GM21423 (cell line): ENCODE measurements at regions not wholly inside any gene's neighbourhood (a gene's known extent, or its start where the extent isn't known, plus 50 kb on each side); places are given as distances from the start of the nearest gene placed in this dataset.

Source experiments
- ATAC-seq: cut with Tn5 transposase; IDR thresholded peaks from one replicate; pipeline ENCODE4 v1.9.1; 2021; ENCODE audit warnings: mild to moderate bottlenecking, moderate library complexity; ENCODE audit not compliant: unreplicated experiment

DNA sequence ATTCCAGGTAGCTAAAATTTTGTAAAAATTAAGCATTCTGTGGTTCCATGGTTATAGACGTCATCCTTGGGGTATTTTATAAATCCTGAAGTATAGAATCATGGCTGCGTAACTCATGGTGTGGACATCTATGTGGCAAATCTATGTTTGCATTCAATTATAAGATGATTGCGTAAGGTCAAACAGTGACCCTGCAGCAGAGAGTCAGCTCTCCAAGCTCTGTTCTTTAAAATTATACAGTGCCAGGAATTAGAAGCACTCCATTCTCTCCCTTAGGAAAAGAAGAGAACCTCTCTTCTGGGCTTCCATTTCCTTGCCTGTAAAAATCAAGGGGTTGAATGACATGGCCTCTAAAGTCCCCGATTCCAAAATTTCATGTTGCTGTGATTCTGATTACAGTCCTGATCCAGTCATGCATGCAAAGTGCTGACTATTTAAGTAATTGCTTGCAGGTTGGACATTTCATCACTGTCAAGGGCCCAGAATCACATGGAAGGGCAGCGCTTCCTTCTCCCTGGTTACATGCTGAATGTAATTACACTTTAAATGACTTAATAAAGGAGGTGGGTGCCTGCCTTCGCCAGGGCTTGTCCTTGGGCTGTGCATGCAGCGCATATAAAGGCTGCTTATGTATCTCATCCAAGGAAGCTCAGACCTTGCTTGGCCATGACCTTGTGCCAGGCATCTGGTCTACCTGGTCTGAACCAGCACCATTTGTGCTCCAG, 550.7 kb downstream of the TYW1 start:
- ATAC-seq = no peak

DNA sequence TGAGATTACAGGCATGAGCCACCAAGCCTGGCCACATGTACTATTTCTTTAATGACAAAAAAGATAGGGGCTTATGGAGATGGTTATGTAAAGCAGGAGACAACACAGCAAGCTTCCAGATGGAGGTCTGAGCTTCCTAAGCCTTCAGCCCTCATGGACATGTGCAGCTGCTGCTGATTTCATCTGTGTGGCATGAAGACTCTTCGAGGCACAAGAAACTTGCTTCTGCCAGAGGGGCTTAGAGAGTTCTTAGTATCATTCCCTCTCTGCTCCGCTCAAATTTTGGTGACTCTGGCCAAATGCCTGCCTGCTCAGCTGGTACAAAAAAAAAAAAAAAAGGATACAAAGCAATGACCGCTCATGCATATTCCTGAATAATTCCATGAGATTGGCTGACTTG, 552.5 kb downstream of the TYW1 start:
- ATAC-seq = no peak

DNA sequence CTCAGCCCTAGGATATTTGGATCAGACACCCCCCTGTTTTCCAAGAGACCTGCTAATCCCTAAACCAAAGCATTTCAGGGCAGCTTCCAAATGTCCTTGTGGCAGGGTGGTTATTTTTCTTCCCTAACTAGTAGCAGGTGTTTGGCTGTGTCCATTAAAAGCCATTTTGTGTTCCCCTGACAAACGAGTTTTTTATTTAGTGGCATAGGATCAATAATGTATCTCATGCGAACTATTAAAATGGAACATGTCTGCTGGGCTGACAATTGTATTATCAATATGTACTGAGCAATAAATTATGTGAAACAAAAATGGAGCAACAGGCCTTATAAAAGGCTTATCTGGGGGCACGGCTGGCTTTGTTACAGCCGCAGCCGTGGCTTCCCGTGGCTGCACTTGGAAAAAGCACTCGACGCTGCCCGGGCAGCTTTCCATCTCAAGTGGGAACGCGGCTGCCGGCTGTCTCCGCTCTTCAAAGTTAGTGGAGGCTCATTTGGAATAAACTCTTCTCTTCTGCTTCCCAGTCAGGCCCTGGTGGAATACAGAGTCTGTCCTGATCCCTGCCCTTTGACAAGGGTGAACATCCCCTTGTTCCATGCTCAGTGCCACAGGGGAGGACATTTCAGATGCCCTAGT, 554.3 kb downstream of the TYW1 start:
- ATAC-seq = no peak

DNA sequence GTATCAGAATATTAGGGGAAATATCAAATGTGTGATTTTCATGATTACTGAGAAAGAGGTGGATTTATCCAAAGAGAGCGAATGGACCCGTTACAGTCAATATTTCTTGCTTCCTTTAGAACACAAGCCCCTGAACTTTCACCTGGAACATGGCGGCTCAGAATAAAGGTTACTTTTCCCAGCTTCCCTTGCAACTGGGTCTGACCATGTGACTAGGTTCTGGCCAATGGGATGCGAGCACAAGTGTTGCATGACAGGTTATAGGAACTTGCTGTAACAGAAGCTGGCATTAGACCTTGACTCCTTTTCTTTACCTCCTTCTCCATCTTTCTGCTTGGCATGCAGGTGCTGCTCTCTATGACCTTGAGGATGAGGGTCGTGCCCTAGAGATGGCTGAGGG, 556.1 kb downstream of the TYW1 start:
- no peak for ATAC-seq

DNA sequence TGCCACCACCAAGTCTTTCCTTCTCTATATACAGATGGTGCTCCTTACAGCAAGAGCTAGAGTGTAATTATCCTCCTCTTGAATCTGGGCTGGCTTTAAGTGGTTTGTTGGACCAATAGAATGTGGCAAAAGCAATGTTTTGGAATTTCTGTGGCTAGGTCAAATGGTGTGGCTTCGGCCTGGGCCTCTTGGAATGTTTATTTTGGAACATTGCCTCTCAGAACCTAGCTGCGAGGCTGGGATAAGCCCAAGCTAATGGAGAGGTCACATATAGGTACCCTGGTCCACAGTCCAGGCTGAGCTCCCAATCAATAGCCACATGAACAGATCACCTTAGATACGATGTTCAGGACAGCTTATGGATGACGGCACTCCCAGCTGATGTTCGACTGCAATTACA, 556.7 kb downstream of the TYW1 start:
- no peak for ATAC-seq

DNA sequence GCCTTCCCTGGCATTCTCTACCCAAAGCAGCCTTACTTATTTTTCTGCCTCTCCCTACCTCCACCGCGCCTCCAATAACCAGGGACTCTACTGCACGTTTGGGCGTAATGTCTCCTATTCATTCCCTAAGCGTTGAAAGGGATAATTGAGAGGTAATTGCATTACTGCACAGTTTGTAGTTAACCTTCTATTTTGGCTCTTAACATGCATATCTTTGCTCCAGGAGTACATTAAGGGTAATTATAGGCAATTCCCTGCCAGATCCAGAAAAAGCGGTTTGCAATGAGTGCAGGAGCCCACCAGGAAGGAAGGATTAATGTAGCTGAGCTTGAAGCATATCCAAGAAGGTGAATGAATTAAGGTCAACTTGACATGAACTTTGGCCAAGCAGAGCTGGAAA, 558.4 kb downstream of the TYW1 start:
- no peak for ATAC-seq

DNA sequence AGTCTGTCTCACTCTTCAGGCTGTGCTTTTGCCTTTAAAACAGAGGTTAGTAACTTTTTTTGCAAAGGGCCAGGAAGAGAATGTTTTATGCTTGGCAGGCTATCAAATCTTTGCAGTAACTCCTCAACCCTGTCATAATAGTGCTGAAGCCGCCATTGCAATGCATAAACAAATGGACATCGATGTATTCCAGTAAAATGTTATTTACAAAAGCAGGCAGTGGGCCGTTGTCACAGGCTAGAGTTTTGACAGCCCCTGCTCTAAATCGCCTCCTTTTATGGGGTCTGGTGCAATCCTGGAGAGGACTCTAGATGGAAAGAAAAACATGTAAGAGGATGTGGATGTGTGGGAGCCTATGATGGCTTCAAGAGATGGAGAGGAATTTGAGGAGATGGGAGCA, 568.3 kb downstream of the TYW1 start:
- no peak for ATAC-seq

DNA sequence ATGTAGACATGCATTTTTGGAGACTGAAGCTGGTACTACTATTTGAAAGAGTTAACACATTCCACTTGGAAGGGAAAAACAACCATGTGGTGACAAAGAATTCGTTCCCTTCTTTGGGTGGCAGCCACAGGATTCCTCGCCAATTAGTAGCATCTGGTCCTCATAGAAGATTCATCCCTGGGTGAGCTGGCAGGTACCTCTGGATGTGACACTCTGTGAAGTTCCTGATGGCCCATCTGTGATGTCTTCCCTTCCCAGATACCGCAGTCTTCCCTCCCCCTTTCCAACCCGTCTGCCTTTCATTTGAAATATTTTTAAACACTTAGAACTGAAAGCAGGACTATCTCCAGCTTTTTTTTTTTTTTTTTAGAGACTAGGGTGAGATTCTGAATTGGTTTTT, 569.5 kb downstream of the TYW1 start:
- ATAC-seq = no peak

DNA sequence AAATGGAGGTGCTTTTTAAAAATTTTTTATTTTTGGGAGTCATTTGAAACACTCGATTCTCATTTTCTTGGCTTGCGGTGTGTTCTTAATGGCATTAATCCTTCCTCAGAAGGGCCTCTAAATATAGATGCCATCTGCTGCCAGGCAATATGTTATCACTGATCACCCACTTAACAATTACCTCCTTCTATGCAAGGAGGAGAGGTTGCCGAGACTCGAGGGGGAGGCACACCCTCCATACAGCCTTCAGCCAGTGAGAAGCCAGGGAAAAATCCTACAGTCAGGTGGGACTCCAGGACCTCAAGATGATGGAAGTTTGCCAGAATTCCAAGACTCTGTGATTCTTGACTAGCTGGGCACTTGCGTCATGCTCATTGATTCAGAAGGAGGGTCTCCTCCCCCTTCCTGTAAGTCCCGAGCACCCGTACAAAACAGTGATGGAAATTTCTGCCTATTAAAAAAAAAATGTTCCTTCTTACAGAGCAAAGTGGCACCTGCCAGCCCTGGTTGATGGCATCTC, 574.5 kb downstream of the TYW1 start:
- no peak for ATAC-seq

DNA sequence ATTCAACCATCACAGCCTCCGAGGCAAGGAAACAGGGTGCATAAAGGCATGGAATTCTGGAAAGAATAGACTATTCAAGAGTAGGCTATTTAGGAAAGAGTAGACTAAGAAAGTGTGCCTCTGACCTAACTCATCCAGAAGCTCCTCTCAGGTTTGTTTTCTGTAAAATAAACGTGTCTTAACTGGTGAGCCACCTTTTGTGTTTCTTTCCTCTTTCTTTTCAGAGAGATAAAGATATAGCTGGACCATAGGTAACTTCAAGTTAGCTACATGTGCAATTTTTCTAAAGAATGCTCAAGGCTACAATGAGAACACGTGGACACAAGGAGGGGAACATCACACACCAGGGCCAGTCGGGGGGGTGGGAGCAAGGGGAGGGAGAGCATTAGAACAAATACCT, 577.0 kb downstream of the TYW1 start:
- no peak for ATAC-seq

DNA sequence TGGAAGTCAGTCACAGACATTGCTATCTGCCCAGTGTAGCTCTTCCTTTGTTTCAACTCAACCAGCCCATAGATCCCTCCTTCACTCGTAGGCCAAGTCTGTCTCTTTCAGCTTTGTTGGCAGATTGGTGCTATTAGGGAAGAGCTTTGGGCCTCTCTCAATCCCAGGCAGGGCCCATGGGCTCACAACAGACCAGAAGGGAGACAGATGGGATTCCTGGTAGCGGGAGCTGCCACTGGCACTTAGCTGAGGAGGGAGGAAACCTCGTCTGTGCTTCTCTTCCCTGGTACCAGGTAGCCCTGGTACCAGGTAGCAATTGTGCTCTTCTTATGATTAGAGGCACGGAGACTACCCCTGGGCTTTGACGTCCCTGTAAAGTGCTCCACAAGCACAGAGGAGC, 592.0 kb downstream of the TYW1 start:
- no peak for ATAC-seq

DNA sequence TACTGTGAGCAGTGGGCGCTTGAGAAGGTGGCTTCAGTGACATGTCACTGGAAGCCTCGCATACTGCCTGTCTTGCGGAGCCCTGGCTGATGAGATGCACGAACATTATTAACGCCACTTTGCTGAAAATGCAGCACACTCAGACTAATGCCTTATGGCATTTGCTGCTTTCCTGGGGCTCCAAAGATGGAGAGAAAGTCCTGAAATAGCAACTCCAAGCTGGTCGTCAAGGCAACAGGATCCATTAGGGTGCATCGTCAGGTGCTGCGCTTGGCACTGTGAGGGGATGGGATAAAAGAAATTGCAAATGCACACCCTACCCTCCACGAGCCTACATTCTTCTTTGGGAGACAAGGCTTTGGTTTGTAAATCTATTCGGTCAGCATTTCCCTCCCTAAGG, 592.5 kb downstream of the TYW1 start:
- no peak for ATAC-seq

DNA sequence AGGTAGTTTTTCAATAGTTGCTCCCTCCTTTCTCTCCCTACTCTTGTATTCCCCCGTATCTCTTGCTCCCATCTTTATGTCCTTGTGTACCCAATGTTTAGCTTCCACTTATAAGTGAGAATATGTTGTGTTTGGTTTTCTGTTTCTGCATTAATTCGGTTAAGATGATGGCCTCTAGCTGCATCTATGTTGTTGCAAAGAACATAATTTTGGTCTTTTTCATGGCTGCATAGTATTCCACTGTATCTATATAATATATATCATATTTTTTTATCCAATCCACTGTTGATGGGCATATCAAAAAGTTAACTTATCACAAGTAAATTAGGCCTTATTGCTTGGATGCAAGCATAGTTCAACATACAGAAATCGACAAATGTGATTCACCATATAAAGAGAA, 594.0 kb downstream of the TYW1 start:
- no peak for ATAC-seq

DNA sequence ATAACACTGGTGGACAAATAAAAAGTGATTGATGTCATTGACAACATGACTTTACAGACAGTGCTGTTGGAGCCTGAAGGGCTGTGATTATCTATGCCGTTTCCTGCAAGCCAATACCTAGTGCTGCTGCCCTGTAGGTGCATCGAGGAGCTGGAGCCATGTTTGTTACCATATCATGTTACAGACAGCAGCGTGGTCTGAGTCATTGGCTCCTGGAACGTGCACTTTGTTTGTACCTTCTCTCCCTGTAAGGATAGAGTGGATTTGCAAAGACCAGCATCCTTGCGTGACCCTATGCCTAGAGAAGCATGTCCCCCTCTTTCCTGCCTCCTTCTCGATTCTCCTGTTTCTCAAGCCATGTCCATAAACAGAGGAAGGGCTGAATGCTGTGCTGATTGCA, 597.2 kb downstream of the TYW1 start:
- no peak for ATAC-seq

DNA sequence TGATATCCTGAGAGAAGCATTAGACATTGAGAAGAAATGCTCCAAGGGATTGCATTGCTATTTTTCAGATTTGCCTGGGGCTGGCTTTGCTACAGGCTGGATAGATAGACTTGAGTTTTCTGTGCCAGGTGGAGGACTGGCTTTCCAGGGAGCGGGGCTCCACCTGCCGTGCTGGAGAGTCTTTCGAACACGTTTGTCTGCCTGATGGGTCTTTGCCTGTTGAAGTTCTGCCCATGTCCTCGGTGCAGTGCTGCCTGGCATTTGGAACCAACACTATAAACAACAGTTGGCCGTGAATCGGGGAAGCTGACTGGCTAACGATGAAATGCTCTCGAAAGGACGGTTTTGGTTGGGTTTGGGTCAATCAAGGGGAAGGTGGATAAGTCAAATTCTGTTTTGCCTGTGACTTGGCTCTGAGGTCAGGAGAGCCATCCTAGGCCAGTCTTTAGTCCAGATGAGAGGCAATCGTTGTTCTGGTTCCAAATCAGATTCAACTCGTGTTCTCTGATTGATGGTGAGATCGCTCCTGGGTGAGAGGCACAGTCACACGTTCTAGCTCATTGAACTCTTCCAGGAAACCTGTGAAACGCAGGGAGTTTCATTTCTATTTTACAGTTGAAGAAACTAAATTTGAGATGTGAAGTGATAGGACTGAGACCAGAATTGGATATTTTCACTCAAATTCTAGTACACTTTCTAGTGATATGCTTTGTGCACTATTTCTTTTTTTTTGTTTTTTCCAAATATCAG, 599.0 kb downstream of the TYW1 start:
- no peak for ATAC-seq

DNA sequence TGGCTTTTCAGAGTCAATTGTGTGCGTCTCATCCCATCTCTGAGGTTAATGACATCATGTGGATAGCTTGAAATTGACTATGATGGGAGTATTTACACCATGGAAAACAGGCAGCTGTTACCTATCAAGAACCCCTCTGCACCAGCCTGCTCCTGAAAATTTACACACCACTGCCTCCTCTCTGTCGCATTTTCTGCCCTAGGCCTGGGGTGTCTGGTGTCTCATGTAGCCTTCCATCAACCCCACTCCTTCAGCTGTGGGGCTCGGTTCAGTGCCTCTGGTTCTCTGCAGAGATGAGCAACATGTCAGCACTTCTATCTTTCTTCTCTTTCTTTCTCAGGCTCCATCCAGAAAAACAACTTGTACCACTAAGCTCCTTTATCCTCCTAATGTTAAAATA, 600.5 kb downstream of the TYW1 start:
- no peak for ATAC-seq

DNA sequence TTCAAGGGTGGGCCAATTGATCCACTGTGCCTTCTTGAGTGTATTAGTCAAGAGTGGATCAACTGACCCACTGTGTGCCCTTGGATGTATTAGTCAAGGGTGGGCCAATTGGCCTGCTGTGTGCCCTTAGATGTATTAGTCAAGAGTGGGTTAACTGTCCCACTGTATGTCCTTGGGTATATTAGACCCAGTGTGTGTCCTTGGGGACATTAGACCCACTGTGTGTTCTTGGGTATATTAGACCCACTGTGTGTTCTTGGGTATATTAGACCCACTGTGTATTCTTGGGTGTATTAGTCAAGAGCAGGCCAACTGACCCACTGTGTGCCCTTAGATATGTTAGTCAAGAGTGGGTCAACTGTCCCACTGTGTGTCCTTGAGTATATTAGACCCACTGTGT, 601.8 kb downstream of the TYW1 start:
- ATAC-seq = no peak

DNA sequence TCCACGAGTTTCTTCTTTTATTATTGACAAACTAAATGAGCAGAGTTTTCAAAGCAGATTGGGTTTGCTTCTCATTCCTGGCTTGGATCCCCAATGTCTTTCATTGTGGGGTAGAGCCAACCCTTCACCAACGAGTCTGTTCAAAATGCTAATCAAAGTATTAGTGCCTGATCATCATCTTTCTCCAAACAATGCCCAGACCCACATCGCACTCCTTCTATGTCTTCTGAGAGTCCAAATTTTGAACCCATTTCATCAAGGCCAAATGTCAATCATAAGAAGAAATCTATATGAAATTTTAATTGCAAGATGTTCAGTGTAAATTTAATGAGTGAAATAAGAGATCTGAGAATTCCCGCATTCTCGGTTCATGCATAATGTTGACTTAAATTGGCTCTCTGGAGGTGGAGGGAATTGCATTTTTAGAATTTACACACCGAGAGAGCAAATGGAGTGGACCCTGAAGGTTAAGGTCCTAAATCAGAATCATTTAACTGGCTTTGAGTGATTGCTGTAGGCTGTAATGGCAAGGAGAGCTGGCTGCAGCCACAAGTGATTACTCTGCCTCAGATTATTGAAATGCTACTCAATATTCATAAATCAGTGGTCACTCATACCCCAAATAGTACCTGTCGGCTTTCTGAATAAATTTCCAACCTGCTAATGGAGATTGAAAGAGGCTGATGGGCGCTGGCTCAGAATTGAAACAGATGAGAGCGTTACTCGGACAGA, 602.9 kb downstream of the TYW1 start:
- ATAC-seq = no peak

DNA sequence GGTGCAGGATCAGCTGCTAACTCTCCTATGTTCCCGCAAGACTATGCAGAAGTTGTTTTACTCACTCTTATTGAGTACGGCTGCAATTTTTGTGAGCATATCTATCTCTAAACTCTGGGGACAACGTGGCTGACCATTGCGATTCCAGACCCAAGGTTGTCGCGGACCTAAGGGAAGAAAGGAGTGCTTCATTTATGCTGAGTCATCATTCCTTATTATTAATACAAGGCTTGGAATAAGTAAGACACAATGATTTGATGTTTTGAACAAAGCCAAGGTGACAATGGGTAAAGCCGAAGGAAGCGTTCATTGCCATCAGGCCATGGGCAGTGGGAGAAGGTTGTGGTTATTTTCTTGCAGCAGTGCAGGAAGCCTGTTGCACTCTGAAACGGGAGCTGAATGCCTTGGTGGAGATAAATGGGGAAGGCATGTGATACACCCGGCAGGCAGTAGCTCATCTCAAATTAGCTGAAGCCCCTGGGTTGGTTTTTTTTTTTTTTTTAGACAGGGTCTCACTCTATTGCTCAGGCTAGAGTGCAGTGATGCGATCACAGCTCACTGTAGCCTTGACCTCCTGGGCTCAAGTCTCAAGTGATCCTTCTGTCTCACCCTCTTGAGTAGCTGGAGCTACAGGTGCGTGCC, 605.7 kb downstream of the TYW1 start:
- no peak for ATAC-seq

DNA sequence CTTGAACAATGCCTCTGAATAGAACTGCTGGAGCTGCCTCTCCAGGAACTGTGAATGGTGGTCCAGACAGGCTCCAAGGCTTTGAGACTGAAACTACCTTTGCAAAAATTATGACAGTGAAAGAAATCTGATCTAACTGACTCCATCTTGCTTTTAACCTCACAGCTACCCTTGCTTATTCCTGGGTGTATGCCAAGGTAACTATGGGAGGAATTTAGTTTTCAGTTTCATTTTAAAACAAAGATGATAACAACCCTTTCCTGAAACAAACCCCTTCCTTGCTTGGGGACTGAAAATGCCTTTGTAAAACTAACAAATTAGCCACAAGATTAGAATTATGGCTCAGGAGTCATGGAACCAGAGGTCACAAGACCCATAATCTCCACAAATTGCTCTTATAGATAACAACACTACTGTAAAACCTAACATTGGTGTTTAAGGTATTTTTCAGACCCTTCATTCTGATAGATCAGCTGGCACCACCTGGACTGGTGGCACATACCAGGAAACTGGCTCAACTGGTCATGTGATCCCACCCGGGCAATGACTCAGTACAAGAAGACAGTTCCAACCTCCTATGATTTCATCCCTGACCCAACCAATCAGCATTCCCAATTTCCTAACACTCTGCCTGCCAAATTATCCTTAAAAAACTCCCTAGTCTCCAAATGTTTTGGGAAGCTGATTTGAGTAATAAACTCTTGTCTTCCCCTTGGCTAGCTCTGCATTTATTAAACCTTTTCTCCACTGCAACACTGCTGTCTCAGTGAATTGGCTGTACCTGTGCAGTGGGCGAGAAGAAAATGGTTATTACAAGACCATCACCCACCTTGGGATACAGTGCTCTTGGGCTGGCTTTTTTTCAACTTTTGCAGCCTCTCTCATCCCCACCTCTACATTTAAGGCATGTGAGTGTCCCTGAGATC, 608.1 kb downstream of the TYW1 start:
- ATAC-seq = no peak
